ENCODE measurements at regions not wholly inside any gene's neighbourhood (a gene's known extent, or its start where the extent isn't known, plus 50 kb on each side); places are given as distances from the start of the nearest gene placed in this dataset.
A peak's percentile ranks its signal among the peaks of the same experiment; 100 is the strongest.

DNA sequence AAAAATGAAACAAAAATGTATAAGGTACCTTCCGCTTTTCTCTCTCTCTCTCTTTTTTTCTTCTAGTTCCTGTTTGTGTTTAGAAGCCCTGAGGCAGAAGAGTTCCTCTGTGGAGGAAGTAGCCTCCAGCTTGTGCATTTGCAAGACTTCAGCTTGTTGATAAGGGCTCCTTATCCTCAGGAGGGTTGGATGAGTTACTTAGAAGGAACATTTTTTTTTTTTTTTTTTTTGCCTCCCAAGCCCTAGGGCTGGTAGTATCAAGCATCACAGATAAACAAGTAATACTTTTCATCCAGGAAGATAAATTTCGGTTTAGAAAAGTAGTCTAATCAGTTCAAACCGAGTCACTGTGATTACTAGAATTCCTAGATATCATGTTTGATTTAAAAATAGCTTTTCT lies 91.0 kb upstream of the CBLB start:
- Histone ChIP-seq H3K36me3 (ENCODE audit: insufficient read depth, insufficient read length, low read length) (no peaks in the 10 kb centered on the region), H3K4me1 (ENCODE audit: insufficient read depth, insufficient read length) (no peaks in the 10 kb centered on the region), H3K27me3 (ENCODE audit: insufficient read depth, insufficient read length) (no peaks in the 10 kb centered on the region), H3K4me3 (ENCODE audit: insufficient read length, low read depth) (no peak overlapping the region), H3K9ac (ENCODE audit: insufficient read length, low read depth) (no peak overlapping the region), H3K9me3 (ENCODE audit: insufficient read depth, low read length) (no peaks in the 10 kb centered on the region)
- no peak for TF ChIP-seq SUZ12 (IDR thresholded peaks at IDR 0.05; ENCODE audit: extremely low read depth, insufficient read depth, insufficient read length)
- no peak for TF ChIP-seq ZNF274 (IDR thresholded peaks at IDR 0.05; ENCODE audit: low read depth, low read length)
- TF ChIP-seq YY1 (IDR thresholded peaks at IDR 0.05; ENCODE audit: insufficient read depth, insufficient read length) = no peak
- DNase-seq (ENCODE audit: low read depth, low spot score) = no peak

DNA sequence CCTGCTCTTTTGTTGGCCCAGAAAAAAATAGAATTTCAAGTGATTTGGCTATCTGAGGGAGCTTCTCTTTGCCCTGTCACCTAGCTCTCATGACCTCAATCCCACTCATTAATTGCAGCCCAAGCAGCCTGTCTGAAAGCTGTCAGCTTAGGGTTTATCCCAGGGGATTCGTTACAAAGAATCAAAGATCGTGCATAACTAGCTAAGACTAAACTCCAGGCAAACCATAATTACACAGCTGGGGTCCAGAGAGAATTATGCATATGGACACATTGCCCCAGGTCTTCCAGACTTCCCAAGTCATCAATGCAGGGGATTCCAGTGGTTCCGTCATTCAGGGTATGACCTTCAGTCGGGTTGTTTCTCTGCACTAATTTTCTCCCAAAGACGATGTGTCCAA lies 91.6 kb upstream of the CBLB start:
- H3K4me3 ChIP-seq (ENCODE audit: insufficient read length, low read depth) = no peak overlapping the region
- H3K36me3 ChIP-seq (ENCODE audit: insufficient read depth, insufficient read length, low read length) = no peaks in the 10 kb centered on the region
- H3K9me3 ChIP-seq (ENCODE audit: insufficient read depth, low read length) = no peaks in the 10 kb centered on the region
- no peak overlapping the region for H3K9ac ChIP-seq (ENCODE audit: insufficient read length, low read depth)
- no peaks in the 10 kb centered on the region for H3K27me3 ChIP-seq (ENCODE audit: insufficient read depth, insufficient read length)
- no peak for DNase-seq (ENCODE audit: low read depth, low spot score)
- no peak for TF ChIP-seq ZNF274 (IDR thresholded peaks at IDR 0.05; ENCODE audit: low read depth, low read length)
- TF ChIP-seq SUZ12 (IDR thresholded peaks at IDR 0.05; ENCODE audit: extremely low read depth, insufficient read depth, insufficient read length) = no peak
- TF ChIP-seq YY1 (IDR thresholded peaks at IDR 0.05; ENCODE audit: insufficient read depth, insufficient read length) = no peak
- no peaks in the 10 kb centered on the region for H3K4me1 ChIP-seq (ENCODE audit: insufficient read depth, insufficient read length)

DNA sequence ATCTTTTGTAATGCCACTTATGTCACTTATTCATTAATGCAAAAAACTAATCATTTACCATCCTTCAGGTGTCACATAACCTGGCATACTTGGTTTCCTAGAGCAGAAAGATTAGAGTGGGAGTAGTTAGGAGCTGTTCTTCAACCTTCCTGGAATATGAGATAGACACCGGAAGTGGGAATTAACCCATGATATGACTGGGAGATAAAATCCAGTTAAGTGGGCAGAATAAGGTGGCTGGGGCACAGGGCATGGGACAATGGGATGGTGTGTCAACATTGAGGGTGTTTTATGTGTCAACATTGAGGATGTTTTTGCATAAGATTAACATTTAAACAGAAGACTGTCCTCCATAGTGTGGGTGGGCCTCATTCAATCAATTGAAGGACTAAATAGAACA lies 94.3 kb upstream of the CBLB start:
- no peaks in the 10 kb centered on the region for H3K36me3 ChIP-seq (ENCODE audit: insufficient read depth, insufficient read length, low read length)
- H3K4me3 ChIP-seq (ENCODE audit: insufficient read length, low read depth) = no peak overlapping the region
- TF ChIP-seq SUZ12 (IDR thresholded peaks at IDR 0.05; ENCODE audit: extremely low read depth, insufficient read depth, insufficient read length) (no peak), YY1 (IDR thresholded peaks at IDR 0.05; ENCODE audit: insufficient read depth, insufficient read length) (no peak), ZNF274 (IDR thresholded peaks at IDR 0.05; ENCODE audit: low read depth, low read length) (no peak)
- no peak overlapping the region for H3K9ac ChIP-seq (ENCODE audit: insufficient read length, low read depth)
- no peaks in the 10 kb centered on the region for H3K9me3 ChIP-seq (ENCODE audit: insufficient read depth, low read length)
- H3K27me3 ChIP-seq (ENCODE audit: insufficient read depth, insufficient read length) = no peaks in the 10 kb centered on the region
- DNase-seq (ENCODE audit: low read depth, low spot score) = no peak
- no peaks in the 10 kb centered on the region for H3K4me1 ChIP-seq (ENCODE audit: insufficient read depth, insufficient read length)

DNA sequence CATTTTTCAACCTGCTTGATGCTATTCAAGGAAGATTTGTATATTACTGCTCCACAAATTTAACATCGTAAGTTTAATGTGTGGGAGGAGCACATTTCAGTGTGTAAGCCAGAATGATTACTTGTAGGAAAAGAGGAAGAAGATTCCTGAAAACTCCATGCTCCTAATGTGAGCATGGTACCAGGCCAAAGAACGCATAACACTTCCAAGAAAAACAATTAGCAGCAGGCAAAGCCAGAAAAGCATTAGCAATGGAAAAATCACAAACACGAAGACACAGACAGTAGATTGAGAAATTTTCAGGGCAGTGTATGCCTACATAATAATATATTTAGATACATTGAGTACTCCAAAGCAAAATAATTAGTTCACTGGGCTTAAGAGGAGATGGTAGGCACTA lies 96.6 kb upstream of the CBLB start:
- Histone ChIP-seq H3K36me3 (ENCODE audit: insufficient read depth, insufficient read length, low read length) (no peaks in the 10 kb centered on the region), H3K4me3 (ENCODE audit: insufficient read length, low read depth) (no peak overlapping the region), H3K9ac (ENCODE audit: insufficient read length, low read depth) (no peak overlapping the region), H3K4me1 (ENCODE audit: insufficient read depth, insufficient read length) (no peaks in the 10 kb centered on the region), H3K9me3 (ENCODE audit: insufficient read depth, low read length) (peaks cover 3% of the 10 kb centered on the region; the same call in 1 of the 2 replicates), H3K27me3 (ENCODE audit: insufficient read depth, insufficient read length) (no peaks in the 10 kb centered on the region)
- no peak for DNase-seq (ENCODE audit: low read depth, low spot score)
- TF ChIP-seq SUZ12 (IDR thresholded peaks at IDR 0.05; ENCODE audit: extremely low read depth, insufficient read depth, insufficient read length) (no peak), YY1 (IDR thresholded peaks at IDR 0.05; ENCODE audit: insufficient read depth, insufficient read length) (no peak), ZNF274 (IDR thresholded peaks at IDR 0.05; ENCODE audit: low read depth, low read length) (no peak)

DNA sequence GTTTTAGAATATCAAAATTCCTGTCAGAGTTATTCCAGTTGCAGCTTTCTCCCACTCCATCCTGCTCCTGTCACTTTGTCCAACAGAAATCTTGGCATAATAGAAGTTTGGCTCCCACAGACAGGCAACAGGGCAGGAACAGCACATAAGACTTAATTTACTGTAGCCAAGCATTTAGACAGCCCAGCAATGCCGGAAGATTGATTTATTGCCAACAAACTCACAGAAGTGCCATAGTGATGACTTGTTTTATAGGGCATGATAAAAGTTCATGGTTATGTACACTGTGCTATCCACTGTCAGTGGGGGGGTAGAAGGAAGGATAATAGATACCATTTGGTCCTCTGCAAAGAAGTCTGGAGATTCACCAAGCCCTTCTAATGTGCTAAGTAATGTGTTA lies 98.3 kb upstream of the CBLB start:
- H3K27me3 ChIP-seq (ENCODE audit: insufficient read depth, insufficient read length) = no peaks in the 10 kb centered on the region
- TF ChIP-seq ZNF274 (IDR thresholded peaks at IDR 0.05; ENCODE audit: low read depth, low read length) (no peak), YY1 (IDR thresholded peaks at IDR 0.05; ENCODE audit: insufficient read depth, insufficient read length) (no peak), SUZ12 (IDR thresholded peaks at IDR 0.05; ENCODE audit: extremely low read depth, insufficient read depth, insufficient read length) (no peak)
- no peak overlapping the region for H3K9ac ChIP-seq (ENCODE audit: insufficient read length, low read depth)
- H3K9me3 ChIP-seq (ENCODE audit: insufficient read depth, low read length) = peaks cover 15% of the 10 kb centered on the region; the same call in 1 of the 2 replicates
- no peak for DNase-seq (ENCODE audit: low read depth, low spot score)
- H3K36me3 ChIP-seq (ENCODE audit: insufficient read depth, insufficient read length, low read length) = no peaks in the 10 kb centered on the region
- H3K4me1 ChIP-seq (ENCODE audit: insufficient read depth, insufficient read length) = no peaks in the 10 kb centered on the region
- H3K4me3 ChIP-seq (ENCODE audit: insufficient read length, low read depth) = no peak overlapping the region

DNA sequence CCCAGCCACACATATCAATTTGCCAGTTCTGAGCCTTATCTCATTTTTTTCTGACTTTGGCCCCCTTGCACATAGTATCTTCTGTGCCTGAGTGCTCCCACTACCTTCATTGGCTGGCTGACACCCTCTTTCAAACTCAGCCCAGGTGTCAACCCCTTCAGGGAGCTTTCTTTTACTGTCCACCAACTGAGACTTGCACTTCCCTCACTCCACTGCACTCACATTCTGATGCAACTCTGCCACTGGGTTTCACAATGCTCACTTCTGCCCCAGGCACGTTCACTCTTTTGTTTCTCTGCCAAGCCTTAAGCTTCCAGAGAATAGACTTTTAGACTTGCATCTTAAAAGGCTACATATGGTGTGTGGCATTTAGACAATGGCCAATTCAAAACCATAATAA lies 101.5 kb upstream of the CBLB start:
- TF ChIP-seq YY1 (IDR thresholded peaks at IDR 0.05; ENCODE audit: insufficient read depth, insufficient read length) = no peak
- no peak for TF ChIP-seq SUZ12 (IDR thresholded peaks at IDR 0.05; ENCODE audit: extremely low read depth, insufficient read depth, insufficient read length)
- TF ChIP-seq ZNF274 (IDR thresholded peaks at IDR 0.05; ENCODE audit: low read depth, low read length) = no peak
- no peaks in the 10 kb centered on the region for H3K4me1 ChIP-seq (ENCODE audit: insufficient read depth, insufficient read length)
- DNase-seq (ENCODE audit: low read depth, low spot score) = peak; percentile 11
- H3K9me3 ChIP-seq (ENCODE audit: insufficient read depth, low read length) = peaks cover 15% of the 10 kb centered on the region; the same call in 1 of the 2 replicates
- no peaks in the 10 kb centered on the region for H3K27me3 ChIP-seq (ENCODE audit: insufficient read depth, insufficient read length)
- no peak overlapping the region for H3K9ac ChIP-seq (ENCODE audit: insufficient read length, low read depth)
- H3K4me3 ChIP-seq (ENCODE audit: insufficient read length, low read depth) = no peak overlapping the region
- H3K36me3 ChIP-seq (ENCODE audit: insufficient read depth, insufficient read length, low read length) = no peaks in the 10 kb centered on the region

DNA sequence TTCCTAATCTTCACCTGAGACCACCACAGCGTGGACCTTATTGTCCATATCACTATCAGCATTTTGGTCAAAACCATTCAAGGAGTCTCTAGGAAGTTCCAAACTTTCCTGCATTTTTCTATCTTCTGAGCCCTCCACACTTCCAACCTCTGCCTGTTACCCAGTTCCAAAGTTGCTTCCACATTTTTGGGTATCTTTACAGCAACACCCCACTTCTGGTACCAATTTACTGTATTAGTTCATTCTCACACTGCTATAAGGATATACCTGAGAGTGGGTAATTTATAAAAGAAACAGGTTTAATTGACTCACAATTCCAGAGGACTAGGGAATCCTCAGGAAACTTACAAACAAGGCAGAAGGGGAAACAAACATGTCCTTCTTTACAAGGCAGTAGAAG lies 103.3 kb upstream of the CBLB start:
- no peak for DNase-seq (ENCODE audit: low read depth, low spot score)
- no peaks in the 10 kb centered on the region for H3K27me3 ChIP-seq (ENCODE audit: insufficient read depth, insufficient read length)
- H3K4me1 ChIP-seq (ENCODE audit: insufficient read depth, insufficient read length) = no peaks in the 10 kb centered on the region
- TF ChIP-seq SUZ12 (IDR thresholded peaks at IDR 0.05; ENCODE audit: extremely low read depth, insufficient read depth, insufficient read length) = no peak
- no peaks in the 10 kb centered on the region for H3K36me3 ChIP-seq (ENCODE audit: insufficient read depth, insufficient read length, low read length)
- no peak overlapping the region for H3K4me3 ChIP-seq (ENCODE audit: insufficient read length, low read depth)
- no peak overlapping the region for H3K9ac ChIP-seq (ENCODE audit: insufficient read length, low read depth)
- H3K9me3 ChIP-seq (ENCODE audit: insufficient read depth, low read length) = peaks cover 15% of the 10 kb centered on the region; the same call in 1 of the 2 replicates

DNA sequence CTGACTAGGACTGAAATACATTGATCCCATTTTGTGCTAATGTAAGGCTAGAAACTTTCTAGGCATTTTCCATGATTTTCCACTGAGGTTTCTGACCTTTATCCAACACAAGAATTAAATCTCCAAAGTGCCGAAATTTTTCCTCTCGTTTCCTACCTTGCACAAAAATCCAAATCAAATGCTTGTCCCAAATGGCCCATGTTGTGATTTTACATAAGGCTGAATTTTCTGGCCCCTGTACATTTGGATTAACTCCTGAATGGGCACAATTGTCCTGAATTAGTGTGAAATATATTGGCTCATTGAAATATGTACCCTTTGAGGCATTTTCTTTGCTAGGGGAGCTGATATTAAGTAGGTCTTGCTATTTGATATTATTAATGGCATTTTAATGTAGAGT lies 105.6 kb upstream of the CBLB start:
- Histone ChIP-seq H3K27me3 (ENCODE audit: insufficient read depth, insufficient read length) (no peaks in the 10 kb centered on the region), H3K36me3 (ENCODE audit: insufficient read depth, insufficient read length, low read length) (no peaks in the 10 kb centered on the region), H3K4me1 (ENCODE audit: insufficient read depth, insufficient read length) (no peaks in the 10 kb centered on the region), H3K4me3 (ENCODE audit: insufficient read length, low read depth) (no peak overlapping the region), H3K9me3 (ENCODE audit: insufficient read depth, low read length) (peaks cover 15% of the 10 kb centered on the region; the same call in 1 of the 2 replicates), H3K9ac (ENCODE audit: insufficient read length, low read depth) (no peak overlapping the region)
- no peak for TF ChIP-seq YY1 (IDR thresholded peaks at IDR 0.05; ENCODE audit: insufficient read depth, insufficient read length)
- no peak for TF ChIP-seq ZNF274 (IDR thresholded peaks at IDR 0.05; ENCODE audit: low read depth, low read length)
- TF ChIP-seq SUZ12 (IDR thresholded peaks at IDR 0.05; ENCODE audit: extremely low read depth, insufficient read depth, insufficient read length) = no peak
- DNase-seq (ENCODE audit: low read depth, low spot score) = no peak
